ENCODE measurements at regions not wholly inside any gene's neighbourhood (a gene's known extent, or its start where the extent isn't known, plus 50 kb on each side); places are given as distances from the start of the nearest gene placed in this dataset.

DNA sequence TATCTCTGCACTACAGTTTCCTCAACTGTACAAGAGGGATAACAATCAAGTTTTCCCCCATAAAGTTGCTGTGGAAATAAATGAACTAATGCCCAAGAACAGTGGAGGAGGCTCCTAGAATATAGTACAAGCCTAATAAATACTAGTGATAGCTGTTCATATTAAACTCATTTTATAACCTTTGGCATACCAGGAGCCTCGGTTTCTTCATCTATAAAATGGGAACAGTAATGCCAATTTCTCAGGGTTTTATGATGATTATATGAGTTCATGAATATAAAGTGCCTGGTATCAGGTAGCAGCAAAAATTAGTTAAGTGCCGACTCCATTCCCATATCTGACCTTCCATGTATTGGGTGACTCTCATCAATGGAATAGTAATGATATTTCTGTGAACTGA lies 311.1 kb upstream of the MAF start:
- Histone ChIP-seq H4K8ac (ENCODE audit: low read length) (no peak overlapping the region), H3K4me3 (ENCODE audit: insufficient read depth in 1 of 2, low read depth in 1 of 2, low read length in 2 of 2) (no peak overlapping the region), H3K4me2 (ENCODE audit: low read length, poor library complexity, severe bottlenecking) (no peak overlapping the region), H3K4me1 (ENCODE audit: control insufficient read depth, insufficient read depth, low read depth, low read length) (no peaks in the 10 kb centered on the region), H2BK120ac (ENCODE audit: low read depth, low read length) (no peak overlapping the region), H2AFZ (ENCODE audit: low read depth, low read length) (no peak overlapping the region), H4K91ac (ENCODE audit: low read length) (no peak overlapping the region), H2BK12ac (ENCODE audit: low read length in 2 of 2) (no peak overlapping the region), H3K27me3 (ENCODE audit: control insufficient read depth in 1 of 2, insufficient read depth in 1 of 2, low read length in 2 of 2) (peaks cover 0 to 12% of the 10 kb centered on the region in 2 experiments), H3K14ac (ENCODE audit: low read length in 2 of 2) (no peak overlapping the region), H3K23ac (ENCODE audit: low read length in 2 of 2) (no peak overlapping the region), H3K9ac (ENCODE audit: low read length) (no peak overlapping the region), H3K4ac (ENCODE audit: low read depth in 1 of 2, low read length in 2 of 2) (no peak overlapping the region), H3K36me3 (ENCODE audit: control insufficient read depth in 1 of 2, insufficient read depth in 2 of 2, low read depth in 1 of 2, low read length in 2 of 2) (no peaks in the 10 kb centered on the region), H2AK5ac (ENCODE audit: low read length, severe bottlenecking) (no peak overlapping the region), H3K18ac (ENCODE audit: low read depth in 1 of 2, low read length in 2 of 2) (no peak overlapping the region), H2BK15ac (ENCODE audit: low read depth, poor library complexity, severe bottlenecking) (no peak overlapping the region), H3K27ac (ENCODE audit: low read length, poor library complexity, severe bottlenecking) (no peak overlapping the region), H3K9me3 (ENCODE audit: control insufficient read depth, low read length) (no peaks in the 10 kb centered on the region), H2BK5ac (ENCODE audit: low read depth, low read length, poor library complexity, severe bottlenecking) (no peak overlapping the region), H3K79me1 (replicated peaks; ENCODE audit: low read length, poor library complexity, severe bottlenecking) (no peaks in the 10 kb centered on the region)
- no peak for DNase-seq
- 88% methylated on average over 1 of the region's 2 CpGs for WGBS

- H3K36me3 ChIP-seq (ENCODE audit: control insufficient read depth in 1 of 2, insufficient read depth in 2 of 2, low read depth in 1 of 2, low read length in 2 of 2), result no peaks in the 10 kb centered on the region
- H4K8ac ChIP-seq (ENCODE audit: low read length), result no peak overlapping the region
- WGBS, result 84% methylated on average over 7 of the region's 7 CpGs
Observed at GRCh38 chr16:79909571-79909970, 309.0 kb upstream of the MAF start.

DNA sequence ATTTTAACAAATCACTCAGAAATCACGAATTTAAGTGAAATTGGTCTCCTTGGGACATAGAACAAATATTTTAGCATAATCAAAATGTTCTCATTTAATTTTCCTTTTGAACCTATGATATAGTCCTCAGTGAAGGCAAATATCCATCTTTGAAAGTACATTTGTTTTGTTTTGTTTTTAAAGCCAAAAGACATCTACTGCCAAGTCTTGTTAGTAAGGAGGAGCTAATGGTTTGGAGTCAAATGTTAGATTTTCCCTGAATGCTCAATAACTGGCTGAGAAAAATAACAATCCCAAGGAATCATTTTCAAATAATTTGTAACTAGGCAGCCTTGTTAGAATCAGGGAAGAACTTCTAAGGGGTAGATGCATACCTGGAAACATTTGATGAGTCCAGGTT lies 302.9 kb upstream of the MAF start:
- Histone ChIP-seq H4K8ac (ENCODE audit: low read length) (no peak overlapping the region), H3K9me3 (ENCODE audit: control insufficient read depth, low read length) (no peaks in the 10 kb centered on the region), H3K14ac (ENCODE audit: low read length in 2 of 2) (no peak overlapping the region), H2BK12ac (ENCODE audit: low read length in 2 of 2) (no peak overlapping the region), H4K91ac (ENCODE audit: low read length) (no peak overlapping the region), H3K4ac (ENCODE audit: low read depth in 1 of 2, low read length in 2 of 2) (no peak overlapping the region), H2AK5ac (ENCODE audit: low read length, severe bottlenecking) (peak overlapping the region; percentile 84), H3K18ac (ENCODE audit: low read depth in 1 of 2, low read length in 2 of 2) (no peak overlapping the region), H3K27ac (ENCODE audit: low read length, poor library complexity, severe bottlenecking) (no peak overlapping the region), H2BK5ac (ENCODE audit: low read depth, low read length, poor library complexity, severe bottlenecking) (no peak overlapping the region), H2BK120ac (ENCODE audit: low read depth, low read length) (no peak overlapping the region), H3K4me2 (ENCODE audit: low read length, poor library complexity, severe bottlenecking) (no peak overlapping the region), H3K4me3 (ENCODE audit: insufficient read depth in 1 of 2, low read depth in 1 of 2, low read length in 2 of 2) (no peak overlapping the region), H3K4me1 (ENCODE audit: control insufficient read depth, insufficient read depth, low read depth, low read length) (peaks cover 3% of the 10 kb centered on the region), H3K23ac (ENCODE audit: low read length in 2 of 2) (no peak overlapping the region), H2BK15ac (ENCODE audit: low read depth, poor library complexity, severe bottlenecking) (no peak overlapping the region), H3K9ac (ENCODE audit: low read length) (no peak overlapping the region), H3K36me3 (ENCODE audit: control insufficient read depth in 1 of 2, insufficient read depth in 2 of 2, low read depth in 1 of 2, low read length in 2 of 2) (no peaks in the 10 kb centered on the region), H3K79me1 (replicated peaks; ENCODE audit: low read length, poor library complexity, severe bottlenecking) (no peaks in the 10 kb centered on the region), H3K27me3 (ENCODE audit: control insufficient read depth in 1 of 2, insufficient read depth in 1 of 2, low read length in 2 of 2) (peaks cover 0 to 35% of the 10 kb centered on the region in 2 experiments), H2AFZ (ENCODE audit: low read depth, low read length) (no peak overlapping the region)
- no peak for DNase-seq
- WGBS, result no CpG with 5 or more reads among the region's 1 CpG

More at GRCh38 chr16:79909571-79909970, 309.0 kb upstream of the MAF start:
- Histone ChIP-seq H3K9ac (ENCODE audit: low read length) (no peak overlapping the region), H3K23ac (ENCODE audit: low read length in 2 of 2) (no peak overlapping the region), H2BK15ac (ENCODE audit: low read depth, poor library complexity, severe bottlenecking) (no peak overlapping the region), H2BK5ac (ENCODE audit: low read depth, low read length, poor library complexity, severe bottlenecking) (no peak overlapping the region), H2BK12ac (ENCODE audit: low read length in 2 of 2) (no peak overlapping the region), H3K4ac (ENCODE audit: low read depth in 1 of 2, low read length in 2 of 2) (no peak overlapping the region), H3K27me3 (ENCODE audit: control insufficient read depth in 1 of 2, insufficient read depth in 1 of 2, low read length in 2 of 2) (peaks cover 0 to 14% of the 10 kb centered on the region in 2 experiments), H2AK5ac (ENCODE audit: low read length, severe bottlenecking) (no peak overlapping the region), H3K4me3 (ENCODE audit: insufficient read depth in 1 of 2, low read depth in 1 of 2, low read length in 2 of 2) (no peak overlapping the region), H3K27ac (ENCODE audit: low read length, poor library complexity, severe bottlenecking) (no peak overlapping the region), H3K79me1 (replicated peaks; ENCODE audit: low read length, poor library complexity, severe bottlenecking) (no peaks in the 10 kb centered on the region), H3K14ac (ENCODE audit: low read length in 2 of 2) (no peak overlapping the region), H4K91ac (ENCODE audit: low read length) (no peak overlapping the region), H3K4me2 (ENCODE audit: low read length, poor library complexity, severe bottlenecking) (no peak overlapping the region), H2BK120ac (ENCODE audit: low read depth, low read length) (no peak overlapping the region), H3K9me3 (ENCODE audit: control insufficient read depth, low read length) (no peaks in the 10 kb centered on the region), H3K4me1 (ENCODE audit: control insufficient read depth, insufficient read depth, low read depth, low read length) (no peaks in the 10 kb centered on the region), H3K18ac (ENCODE audit: low read depth in 1 of 2, low read length in 2 of 2) (no peak overlapping the region), H2AFZ (ENCODE audit: low read depth, low read length) (no peak overlapping the region)
- DNase-seq, result no peak

DNA sequence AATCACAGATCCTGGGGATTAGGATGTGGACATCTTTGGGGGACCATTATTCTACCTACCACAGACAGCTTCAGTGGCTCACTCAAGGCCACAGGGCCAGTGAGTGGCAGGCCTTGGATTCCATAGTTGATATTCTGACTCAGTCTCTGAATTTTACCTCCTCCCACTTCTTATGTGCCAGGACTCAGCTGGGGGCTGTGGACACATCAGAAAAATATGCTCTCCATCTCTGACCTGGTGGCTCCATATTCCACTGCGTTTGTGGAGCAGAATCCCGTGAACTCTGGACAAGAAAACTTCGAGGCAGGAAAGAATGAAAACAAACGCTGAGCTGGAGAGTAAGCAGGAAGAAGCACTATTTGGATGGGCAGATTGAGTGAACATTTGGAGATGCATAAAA lies 301.8 kb upstream of the MAF start:
- peaks cover 0 to 35% of the 10 kb centered on the region in 2 experiments for H3K27me3 ChIP-seq (ENCODE audit: control insufficient read depth in 1 of 2, insufficient read depth in 1 of 2, low read length in 2 of 2)
- H3K36me3 ChIP-seq (ENCODE audit: control insufficient read depth in 1 of 2, insufficient read depth in 2 of 2, low read depth in 1 of 2, low read length in 2 of 2), result no peaks in the 10 kb centered on the region
- H3K23ac ChIP-seq (ENCODE audit: low read length in 2 of 2), result no peak overlapping the region
- H2AFZ ChIP-seq (ENCODE audit: low read depth, low read length), result no peak overlapping the region
- no peak overlapping the region for H2BK5ac ChIP-seq (ENCODE audit: low read depth, low read length, poor library complexity, severe bottlenecking)
- no peaks in the 10 kb centered on the region for H3K9me3 ChIP-seq (ENCODE audit: control insufficient read depth, low read length)
- no peak overlapping the region for H3K4me3 ChIP-seq (ENCODE audit: insufficient read depth in 1 of 2, low read depth in 1 of 2, low read length in 2 of 2)
- H3K14ac ChIP-seq (ENCODE audit: low read length in 2 of 2), result no peak overlapping the region
- no peak overlapping the region for H4K8ac ChIP-seq (ENCODE audit: low read length)
- H3K9ac ChIP-seq (ENCODE audit: low read length), result no peak overlapping the region
- DNase-seq, result no peak
- no peaks in the 10 kb centered on the region for H3K79me1 ChIP-seq (replicated peaks; ENCODE audit: low read length, poor library complexity, severe bottlenecking)
- no peak overlapping the region for H2BK15ac ChIP-seq (ENCODE audit: low read depth, poor library complexity, severe bottlenecking)
- H3K18ac ChIP-seq (ENCODE audit: low read depth in 1 of 2, low read length in 2 of 2), result no peak overlapping the region
- H3K4me1 ChIP-seq (ENCODE audit: control insufficient read depth, insufficient read depth, low read depth, low read length), result peaks cover 3% of the 10 kb centered on the region
- H2AK5ac ChIP-seq (ENCODE audit: low read length, severe bottlenecking), result no peak overlapping the region
- no peak overlapping the region for H2BK120ac ChIP-seq (ENCODE audit: low read depth, low read length)
- no peak overlapping the region for H2BK12ac ChIP-seq (ENCODE audit: low read length in 2 of 2)
- no peak overlapping the region for H4K91ac ChIP-seq (ENCODE audit: low read length)
- H3K27ac ChIP-seq (ENCODE audit: low read length, poor library complexity, severe bottlenecking), result no peak overlapping the region
- 71% methylated on average over 4 of the region's 4 CpGs for WGBS
- H3K4me2 ChIP-seq (ENCODE audit: low read length, poor library complexity, severe bottlenecking), result no peak overlapping the region
- no peak overlapping the region for H3K4ac ChIP-seq (ENCODE audit: low read depth in 1 of 2, low read length in 2 of 2)
